Progenitor cell of endocrine pancreas (in vitro differentiated cells): ENCODE measurements at regions not wholly inside any gene's neighbourhood (a gene's known extent, or its start where the extent isn't known, plus 50 kb on each side); places are given as distances from the start of the nearest gene placed in this dataset.

Source experiments
- DNase-seq: peaks from one replicate; pipeline ENCODE4 v3.0.0; 2021; ENCODE audit warnings: low spot score; ENCODE audit not compliant: unreplicated experiment
- H3K27ac Mint-ChIP-seq: 2 replicates; pipeline ENCODE4 v1.8.0; 2021; ENCODE audit warnings: mild to moderate bottlenecking, moderate library complexity, mixed read lengths
- H3K27me3 Mint-ChIP-seq: 2 replicates; pipeline ENCODE4 v1.8.0; 2021; ENCODE audit warnings: mixed read lengths
- H3K36me3 Mint-ChIP-seq: 2 replicates; pipeline ENCODE4 v1.8.0; 2022; ENCODE audit warnings: mixed read lengths; ENCODE audit not compliant: insufficient read depth
- H3K4me1 Mint-ChIP-seq: 2 replicates; pipeline ENCODE4 v1.8.0; 2021; ENCODE audit warnings: low read depth, mixed read lengths
- H3K4me3 Mint-ChIP-seq: 2 replicates; pipeline ENCODE4 v1.8.0; 2021; ENCODE audit warnings: low read depth, mild to moderate bottlenecking, moderate library complexity, mixed read lengths
- H3K9me3 Mint-ChIP-seq: 2 replicates; pipeline ENCODE4 v1.8.0; 2021; ENCODE audit warnings: low read depth, mixed read lengths
- CTCF ChIP-seq: fragments of 200-600 bp; sonication (generic); IDR thresholded peaks from one replicate; pipeline ENCODE4 v1.5.0; 2021; ENCODE audit warnings: antibody characterized with exemption, mild to moderate bottlenecking; ENCODE audit not compliant: unreplicated experiment

DNA sequence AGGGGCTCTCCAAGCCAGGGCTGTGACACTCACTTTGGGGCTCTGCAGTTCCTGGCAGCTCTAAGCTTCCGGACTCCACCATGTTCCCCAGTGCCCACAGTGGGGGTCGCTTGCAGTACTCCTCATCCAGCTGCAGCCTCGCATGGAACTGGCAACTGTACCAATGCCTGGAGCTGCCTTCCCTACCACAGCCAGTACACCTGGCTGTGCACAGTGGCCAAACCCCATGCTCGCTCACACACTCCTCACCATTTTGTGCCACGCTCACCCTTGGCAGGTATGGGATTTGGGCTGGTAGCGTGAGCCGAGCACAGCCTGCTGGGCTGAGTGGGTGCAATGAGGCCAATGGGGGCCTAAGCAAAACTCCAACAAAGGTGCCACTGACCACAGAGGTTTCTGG is 1369.9 kb downstream of the KCNT2 start:
- no peak for DNase-seq
- no peaks in the 10 kb centered on the region for H3K9me3 Mint-ChIP-seq
- TF ChIP-seq CTCF = no peak
- no peaks in the 10 kb centered on the region for H3K36me3 Mint-ChIP-seq
- no peaks in the 10 kb centered on the region for H3K27me3 Mint-ChIP-seq
- no peak overlapping the region for H3K27ac Mint-ChIP-seq
- H3K4me1 Mint-ChIP-seq = no peaks in the 10 kb centered on the region
- no peak overlapping the region for H3K4me3 Mint-ChIP-seq

- no peak overlapping the region for H3K27ac Mint-ChIP-seq
- H3K27me3 Mint-ChIP-seq = no peaks in the 10 kb centered on the region
- H3K36me3 Mint-ChIP-seq = no peaks in the 10 kb centered on the region
- no peak overlapping the region for H3K4me3 Mint-ChIP-seq
- DNase-seq = no peak
- no peak for TF ChIP-seq CTCF
- H3K4me1 Mint-ChIP-seq = no peaks in the 10 kb centered on the region
- H3K9me3 Mint-ChIP-seq = no peaks in the 10 kb centered on the region
These were observed 1371.0 kb downstream of the KCNT2 start for GRCh38 chr1:195236991-195237889.

GRCh38 chr1:195218428-195219212 is 1389.6 kb downstream of the KCNT2 start:
- H3K4me3 Mint-ChIP-seq = no peak overlapping the region
- peaks cover 3% of the 10 kb centered on the region for H3K9me3 Mint-ChIP-seq
- no peaks in the 10 kb centered on the region for H3K27me3 Mint-ChIP-seq
- H3K27ac Mint-ChIP-seq = no peak overlapping the region
- DNase-seq = no peak
- H3K4me1 Mint-ChIP-seq = no peaks in the 10 kb centered on the region
- no peaks in the 10 kb centered on the region for H3K36me3 Mint-ChIP-seq
- no peak for TF ChIP-seq CTCF

GRCh38 chr1:195202241-195202640 is 1406.0 kb downstream of the KCNT2 start:
- Mint-ChIP-seq H3K4me1 (no peaks in the 10 kb centered on the region), H3K36me3 (no peaks in the 10 kb centered on the region), H3K27ac (no peak overlapping the region)

More at GRCh38 chr1:195202241-195202640, 1406.0 kb downstream of the KCNT2 start:
- no peak for DNase-seq
- Mint-ChIP-seq H3K27me3 (no peaks in the 10 kb centered on the region), H3K9me3 (no peaks in the 10 kb centered on the region), H3K4me3 (no peak overlapping the region)
- TF ChIP-seq CTCF = no peak
